ENCODE measurements at regions not wholly inside any gene's neighbourhood (a gene's known extent, or its start where the extent isn't known, plus 50 kb on each side); places are given as distances from the start of the nearest gene placed in this dataset.
"Not testable (repeated sequence)": the region's sequence is repeated elsewhere in the genome, so short reads cannot be mapped to it uniquely, and the experiment has no call there.

DNA sequence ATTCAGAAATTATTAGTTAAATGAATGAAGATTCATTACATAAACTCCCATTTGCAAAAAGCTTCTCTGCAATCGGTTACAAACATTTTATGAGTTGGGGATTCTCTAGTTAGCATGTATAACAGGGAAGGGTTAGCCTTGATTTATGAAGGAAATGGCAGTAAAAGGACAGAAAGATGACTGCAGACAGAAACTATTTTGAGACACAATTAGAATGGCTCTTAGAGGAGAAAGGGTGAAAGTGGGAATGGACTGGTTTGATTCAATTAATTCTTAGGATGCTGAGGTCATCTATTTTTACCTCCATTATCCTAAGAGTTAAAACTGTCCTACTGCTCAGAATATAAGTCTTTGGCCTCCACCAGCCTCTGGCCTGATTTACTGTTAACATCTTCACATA is 250.8 kb upstream of the DLGAP1 start:
- CTCF ChIA-PET: no interaction called here
- Histone ChIP-seq H3K4me1 (ENCODE audit: insufficient read depth, low read length, poor library complexity, severe bottlenecking) (no peaks in the 10 kb centered on the region), H3K4me3 (ENCODE audit: low read depth, low read length, poor library complexity, severe bottlenecking) (no peak overlapping the region), H3K9me3 (ENCODE audit: low read depth, low read length, poor library complexity, severe bottlenecking) (no peaks in the 10 kb centered on the region), H3K27ac (ENCODE audit: low read depth, low read length, poor library complexity, severe bottlenecking) (no peak overlapping the region), H3K36me3 (ENCODE audit: insufficient read depth, low read length, poor library complexity, severe bottlenecking) (no peaks in the 10 kb centered on the region), H3K27me3 (replicated peaks; ENCODE audit: insufficient read depth, low read depth, low read length, poor library complexity) (peaks cover 10% of the 10 kb centered on the region)
- intact Hi-C loops (cut with micrococcal nuclease; ENCODE audit: unreplicated experiment): no loop called here
- no TSS peak for BruUV-seq (replicated peaks)
- POLR2A ChIA-PET (ENCODE audit: low non-redundant PET): no interaction called here
- DNase-seq (ENCODE audit: low spot score): no peak
- TF ChIP-seq EZH2 (IDR thresholded peaks at IDR 0.05; ENCODE audit: borderline replicate concordance, low read depth, low read length, poor library complexity, severe bottlenecking): no peak
- TF ChIP-seq, protein P1, sequence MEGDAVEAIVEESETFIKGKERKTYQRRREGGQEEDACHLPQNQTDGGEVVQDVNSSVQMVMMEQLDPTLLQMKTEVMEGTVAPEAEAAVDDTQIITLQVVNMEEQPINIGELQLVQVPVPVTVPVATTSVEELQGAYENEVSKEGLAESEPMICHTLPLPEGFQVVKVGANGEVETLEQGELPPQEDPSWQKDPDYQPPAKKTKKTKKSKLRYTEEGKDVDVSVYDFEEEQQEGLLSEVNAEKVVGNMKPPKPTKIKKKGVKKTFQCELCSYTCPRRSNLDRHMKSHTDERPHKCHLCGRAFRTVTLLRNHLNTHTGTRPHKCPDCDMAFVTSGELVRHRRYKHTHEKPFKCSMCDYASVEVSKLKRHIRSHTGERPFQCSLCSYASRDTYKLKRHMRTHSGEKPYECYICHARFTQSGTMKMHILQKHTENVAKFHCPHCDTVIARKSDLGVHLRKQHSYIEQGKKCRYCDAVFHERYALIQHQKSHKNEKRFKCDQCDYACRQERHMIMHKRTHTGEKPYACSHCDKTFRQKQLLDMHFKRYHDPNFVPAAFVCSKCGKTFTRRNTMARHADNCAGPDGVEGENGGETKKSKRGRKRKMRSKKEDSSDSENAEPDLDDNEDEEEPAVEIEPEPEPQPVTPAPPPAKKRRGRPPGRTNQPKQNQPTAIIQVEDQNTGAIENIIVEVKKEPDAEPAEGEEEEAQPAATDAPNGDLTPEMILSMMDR (conservative IDR thresholded peaks at IDR 0.05; ENCODE audit: low read depth, low read length): no peak

DNA sequence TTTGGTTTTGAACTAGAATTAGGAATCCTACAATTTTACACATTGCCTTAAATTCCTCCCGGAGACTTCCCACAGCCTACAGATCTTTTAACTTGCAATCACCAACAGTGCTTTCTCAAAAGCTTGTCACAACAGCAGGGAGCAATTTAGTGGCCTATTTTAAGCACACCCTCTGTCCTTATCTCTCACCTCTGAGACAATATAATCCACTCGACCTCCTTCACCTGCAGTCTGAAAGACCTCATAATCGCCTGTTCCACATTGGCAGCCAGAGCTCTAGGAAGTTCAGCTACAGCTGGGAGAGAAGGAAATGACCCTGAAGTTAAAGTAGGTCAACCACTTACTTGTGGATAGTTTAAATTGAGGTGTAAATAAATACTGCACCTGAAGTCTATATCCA is 249.7 kb upstream of the DLGAP1 start:
- no TSS peak for BruUV-seq (replicated peaks)
- Histone ChIP-seq H3K27me3 (replicated peaks; ENCODE audit: insufficient read depth, low read depth, low read length, poor library complexity) (peaks cover 4% of the 10 kb centered on the region), H3K36me3 (ENCODE audit: insufficient read depth, low read length, poor library complexity, severe bottlenecking) (no peaks in the 10 kb centered on the region), H3K27ac (ENCODE audit: low read depth, low read length, poor library complexity, severe bottlenecking) (no peak overlapping the region), H3K4me1 (ENCODE audit: insufficient read depth, low read length, poor library complexity, severe bottlenecking) (no peaks in the 10 kb centered on the region), H3K9me3 (ENCODE audit: low read depth, low read length, poor library complexity, severe bottlenecking) (no peaks in the 10 kb centered on the region), H3K4me3 (ENCODE audit: low read depth, low read length, poor library complexity, severe bottlenecking) (no peak overlapping the region)
- intact Hi-C loops (cut with micrococcal nuclease; ENCODE audit: unreplicated experiment): no loop called here
- DNase-seq (ENCODE audit: low spot score): no peak
- POLR2A ChIA-PET (ENCODE audit: low non-redundant PET): interaction anchor here (0.6 kb wide), 1 partner anchor 128 kb away, joined by 5 read pairs; no protein-coding TSS in a partner anchor
- CTCF ChIA-PET: no interaction called here
- TF ChIP-seq EZH2 (IDR thresholded peaks at IDR 0.05; ENCODE audit: borderline replicate concordance, low read depth, low read length, poor library complexity, severe bottlenecking): no peak
- TF ChIP-seq, protein P1 (conservative IDR thresholded peaks at IDR 0.05; ENCODE audit: low read depth, low read length): no peak

DNA sequence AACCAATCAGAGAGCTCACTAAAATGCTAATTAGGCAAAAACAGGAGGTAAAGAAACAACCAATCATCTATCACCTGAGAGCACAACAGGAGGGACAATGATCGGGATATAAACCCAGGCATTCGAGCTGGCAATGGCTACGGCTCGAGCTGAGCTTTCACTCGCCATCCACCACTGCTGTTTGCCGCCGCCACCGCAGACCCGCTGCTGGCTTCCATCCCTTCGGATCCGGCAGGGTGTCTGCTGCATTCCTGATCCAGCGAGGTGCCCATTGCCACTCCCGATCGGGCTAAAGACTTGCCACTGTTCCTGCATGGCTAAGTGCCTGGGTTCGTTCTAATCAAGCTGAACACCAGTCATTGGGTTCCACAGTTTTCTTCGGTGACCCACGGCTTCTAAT is 236.7 kb upstream of the DLGAP1 start:
- intact Hi-C loops (cut with micrococcal nuclease; ENCODE audit: unreplicated experiment): no loop called here
- BruUV-seq (replicated peaks): no TSS peak
- CTCF ChIA-PET: no interaction called here

DNA sequence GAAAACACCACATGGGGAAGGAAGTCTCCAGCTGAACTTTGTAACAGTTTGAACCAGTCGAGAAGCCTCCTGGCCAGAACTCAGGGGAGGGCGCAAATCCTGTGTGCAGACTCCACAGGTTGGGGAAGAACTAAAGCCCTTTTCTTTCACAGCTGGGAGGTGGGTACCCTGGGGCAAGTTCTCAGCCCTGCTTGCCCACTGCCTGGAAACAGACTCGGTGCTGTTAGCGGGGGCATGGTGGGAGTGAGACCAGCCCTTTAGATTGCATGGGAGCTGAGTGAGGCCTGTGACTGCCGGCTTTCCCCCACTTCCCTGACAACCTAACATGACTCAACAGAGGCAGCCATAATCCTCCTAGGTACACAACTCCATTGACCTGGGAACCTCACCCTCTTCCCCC is 223.6 kb upstream of the DLGAP1 start:
- H3K4me3 ChIP-seq (ENCODE audit: low read depth, low read length, poor library complexity, severe bottlenecking); POLR2A ChIA-PET (ENCODE audit: low non-redundant PET); H3K27me3 ChIP-seq (replicated peaks; ENCODE audit: insufficient read depth, low read depth, low read length, poor library complexity); CTCF ChIA-PET; H3K36me3 ChIP-seq (ENCODE audit: insufficient read depth, low read length, poor library complexity, severe bottlenecking); H3K9me3 ChIP-seq (ENCODE audit: low read depth, low read length, poor library complexity, severe bottlenecking); DNase-seq (ENCODE audit: low spot score); intact Hi-C loops (cut with micrococcal nuclease; ENCODE audit: unreplicated experiment); BruUV-seq (replicated peaks); H3K4me1 ChIP-seq (ENCODE audit: insufficient read depth, low read length, poor library complexity, severe bottlenecking); H3K27ac ChIP-seq (ENCODE audit: low read depth, low read length, poor library complexity, severe bottlenecking): not testable (repeated sequence)

More for the DNA sequence above, 236.7 kb upstream of the DLGAP1 start:
- H3K4me1 ChIP-seq (ENCODE audit: insufficient read depth, low read length, poor library complexity, severe bottlenecking): no peaks in the 10 kb centered on the region
- POLR2A ChIA-PET (ENCODE audit: low non-redundant PET): no interaction called here
- no peaks in the 10 kb centered on the region for H3K27me3 ChIP-seq (replicated peaks; ENCODE audit: insufficient read depth, low read depth, low read length, poor library complexity)
- no peak for DNase-seq (ENCODE audit: low spot score)
- TF ChIP-seq, protein P1 (conservative IDR thresholded peaks at IDR 0.05; ENCODE audit: low read depth, low read length): no peak
- no peak for TF ChIP-seq EZH2 (IDR thresholded peaks at IDR 0.05; ENCODE audit: borderline replicate concordance, low read depth, low read length, poor library complexity, severe bottlenecking)
- H3K27ac ChIP-seq (ENCODE audit: low read depth, low read length, poor library complexity, severe bottlenecking): no peak overlapping the region
- no peaks in the 10 kb centered on the region for H3K36me3 ChIP-seq (ENCODE audit: insufficient read depth, low read length, poor library complexity, severe bottlenecking)
- no peaks in the 10 kb centered on the region for H3K9me3 ChIP-seq (ENCODE audit: low read depth, low read length, poor library complexity, severe bottlenecking)
- no peak overlapping the region for H3K4me3 ChIP-seq (ENCODE audit: low read depth, low read length, poor library complexity, severe bottlenecking)
